NCI-H774 (cell line): ENCODE measurements at regions not wholly inside any gene's neighbourhood (a gene's known extent, or its start where the extent isn't known, plus 50 kb on each side); places are given as distances from the start of the nearest gene placed in this dataset.
"Not testable (repeated sequence)": the region's sequence is repeated elsewhere in the genome, so short reads cannot be mapped to it uniquely, and the experiment has no call there.

Source experiments
- DNase-seq: peaks from one replicate; lab custom pipeline; 2025; lab: John Stamatoyannopoulos, UW

DNA sequence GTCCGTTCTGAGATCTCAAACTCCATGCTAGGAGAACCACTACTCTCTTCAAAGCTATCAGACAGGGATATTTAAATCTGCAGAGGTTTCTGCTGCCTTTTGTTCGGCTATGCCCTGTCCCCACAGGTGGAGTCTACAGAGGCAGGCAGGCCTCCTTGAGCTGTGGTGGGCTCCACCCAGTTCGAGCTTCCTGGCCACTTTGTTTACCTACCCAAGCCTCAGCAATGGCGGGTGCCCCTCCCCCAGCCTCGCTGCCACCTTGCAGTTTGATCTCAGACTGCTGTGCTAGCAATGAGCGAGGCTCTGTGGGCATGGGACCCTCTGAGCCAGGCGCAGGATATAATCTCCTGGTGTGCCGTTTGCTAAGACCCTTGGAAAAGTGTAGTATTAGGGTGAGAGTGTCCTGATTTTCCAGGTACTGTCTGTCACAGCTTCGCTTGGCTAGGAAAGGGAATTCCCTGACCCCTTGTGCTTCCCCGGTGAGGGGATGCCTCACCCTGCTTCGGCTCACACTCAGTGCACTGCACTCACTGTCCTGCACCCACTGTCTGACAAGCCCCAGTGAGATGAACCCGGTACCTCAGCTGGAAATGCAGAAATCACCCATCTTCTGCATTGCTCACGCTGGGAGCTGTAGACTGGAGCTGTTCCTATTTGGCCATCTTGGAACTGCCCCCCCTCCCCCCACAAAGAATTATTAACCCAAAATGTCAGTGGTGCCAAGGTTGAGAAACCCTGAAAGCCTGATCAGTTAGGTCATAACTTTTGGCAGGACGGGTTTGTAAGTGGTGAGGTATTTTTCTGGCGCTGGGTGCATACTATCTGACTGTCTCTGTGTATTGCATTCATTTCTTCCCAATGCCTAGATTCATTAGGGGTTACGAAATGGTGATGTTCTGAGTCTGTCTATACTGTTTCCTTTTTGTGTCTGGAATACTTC is 181.4 kb downstream of the TEX29 start:
- not testable (repeated sequence) for DNase-seq

- DNase-seq: no peak
These were observed 182.5 kb downstream of the TEX29 start for GRCh38 chr13:111502957-111503356.

DNA sequence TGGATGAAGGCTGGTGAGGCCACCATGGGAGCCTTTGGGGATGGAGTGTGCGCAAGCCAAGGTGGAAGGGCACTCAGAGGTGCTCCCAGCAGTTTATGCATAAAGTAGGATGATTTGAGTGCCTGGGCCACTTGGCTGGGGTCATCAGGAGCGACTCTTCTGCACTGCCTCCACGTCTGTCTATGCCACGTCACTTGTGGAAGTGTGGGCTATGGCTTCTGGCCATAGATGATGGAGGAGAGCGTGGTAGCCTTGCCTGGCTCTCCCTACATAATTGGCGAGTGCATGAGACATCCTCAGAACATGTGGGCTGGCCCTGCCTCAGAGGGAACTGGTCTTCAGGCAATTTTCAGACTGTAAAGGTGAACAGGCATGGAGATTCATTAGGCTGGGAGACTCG is 182.9 kb downstream of the TEX29 start:
- DNase-seq: no peak

DNA sequence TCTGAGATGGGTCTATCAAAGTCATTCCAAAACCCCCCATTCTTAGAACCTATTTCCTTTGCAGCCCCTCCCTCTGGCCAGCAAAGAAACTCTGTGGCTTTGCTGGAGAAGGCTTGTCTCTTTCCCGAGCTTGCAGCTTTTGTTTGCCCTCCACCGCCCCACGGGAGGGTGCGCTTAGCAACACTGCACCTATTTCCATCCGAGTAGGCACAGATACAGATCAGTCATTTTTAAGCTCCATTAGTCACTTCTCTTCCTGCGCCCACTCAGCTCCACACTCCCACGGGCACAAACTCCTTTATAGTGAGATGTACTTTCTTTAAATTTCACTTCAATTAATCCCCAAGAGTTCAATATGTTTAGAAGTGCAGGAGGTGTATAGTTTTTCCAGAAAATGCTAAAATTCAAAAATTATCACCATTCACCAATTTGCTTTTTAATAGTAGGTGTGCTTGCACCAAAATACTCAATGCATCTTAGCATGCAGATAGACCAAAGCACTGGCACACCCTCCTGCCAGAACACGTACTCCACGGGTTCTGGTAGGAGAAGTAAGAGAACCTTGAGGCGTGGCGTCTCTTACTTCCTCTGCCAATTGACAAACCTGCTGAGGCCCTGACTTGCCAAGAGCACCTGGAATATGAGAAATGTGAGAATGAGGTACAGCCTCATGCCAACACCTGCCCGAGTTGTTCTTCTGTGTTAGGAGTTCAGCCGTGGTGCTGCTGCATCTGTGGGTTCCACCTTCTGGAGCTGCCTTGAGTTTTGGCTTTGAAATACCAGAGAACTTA is 183.7 kb downstream of the TEX29 start:
- no peak for DNase-seq

- no peak for DNase-seq
These were observed 184.8 kb downstream of the TEX29 start for GRCh38 chr13:111505175-111505777.

DNA sequence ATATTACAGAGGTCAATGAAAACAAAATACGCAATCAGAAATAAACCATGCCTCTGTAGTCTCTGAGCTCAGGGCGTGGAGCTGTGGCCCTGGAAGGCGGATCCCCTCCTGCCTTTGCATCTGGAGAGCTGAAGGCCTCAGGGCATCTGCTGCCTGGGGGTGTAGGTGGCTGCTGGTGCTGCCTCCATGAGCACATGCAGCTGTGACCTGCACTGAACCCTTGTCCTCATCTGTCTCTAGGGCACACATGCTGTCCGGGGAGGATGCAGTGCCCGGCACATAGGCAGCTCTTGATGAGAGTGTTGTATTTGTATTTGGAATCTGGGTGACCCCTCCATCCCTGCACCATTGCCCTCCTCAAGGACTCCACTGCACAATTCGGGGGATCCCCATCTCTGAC is 185.7 kb downstream of the TEX29 start:
- no peak for DNase-seq

DNA sequence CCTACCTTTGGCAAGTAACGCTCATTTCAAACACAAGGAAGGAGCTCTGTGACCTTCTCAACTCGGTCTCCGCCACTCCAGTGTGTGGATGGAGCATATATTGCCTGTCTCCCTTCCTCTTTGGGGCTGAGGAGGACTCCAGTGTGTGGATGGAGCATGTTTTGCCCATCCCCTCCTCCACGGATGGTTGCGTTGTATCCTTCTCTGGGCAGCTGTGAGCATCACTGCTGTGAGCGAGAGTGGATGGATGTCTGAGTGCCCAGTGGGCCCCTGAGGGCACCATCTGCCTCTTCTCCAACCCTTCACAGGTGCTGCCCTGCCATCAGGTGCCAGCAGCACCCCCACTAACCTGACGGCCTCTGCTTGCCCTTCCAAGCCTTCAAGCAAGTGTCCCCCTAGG is 186.2 kb downstream of the TEX29 start:
- DNase-seq: no peak

- no peak for DNase-seq
These were observed 187.9 kb downstream of the TEX29 start for GRCh38 chr13:111508164-111508870.

GRCh38 chr13:111508902-111509509 is 188.6 kb downstream of the TEX29 start:
- DNase-seq: peak; percentile 67

DNA sequence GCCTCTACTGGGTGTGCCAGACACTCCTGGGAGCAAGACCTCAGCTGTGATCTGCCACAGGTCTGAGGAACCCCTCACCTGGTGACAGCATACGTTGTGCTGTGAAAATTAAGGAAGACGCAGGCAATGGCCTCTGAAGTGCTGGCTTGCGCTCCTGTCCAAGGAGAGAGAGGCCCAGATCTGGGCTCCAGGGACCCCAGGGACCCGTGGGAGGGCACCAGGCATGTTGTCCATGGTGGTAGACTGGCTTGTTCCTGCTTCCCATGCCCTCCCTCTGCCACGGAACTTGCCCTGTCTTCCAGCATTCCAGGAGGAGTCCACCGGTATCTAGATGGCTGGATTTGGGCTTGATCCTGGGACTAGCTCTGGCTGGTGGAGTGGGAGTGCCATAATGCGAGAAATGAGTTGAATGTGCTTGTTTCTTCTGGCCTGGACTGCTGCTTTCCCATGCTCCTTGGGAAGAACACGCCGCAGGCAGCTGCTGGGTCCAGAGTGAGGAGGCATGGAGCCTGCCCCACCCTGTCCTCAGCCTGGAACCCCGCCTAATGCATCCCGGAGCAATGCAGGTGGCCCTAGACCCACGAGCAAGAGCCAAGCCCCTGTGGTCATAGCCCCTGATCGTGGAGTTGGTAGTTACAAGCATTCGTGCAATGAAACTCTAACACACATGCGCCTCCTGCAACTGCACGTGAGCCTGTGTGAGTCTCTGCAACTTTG is 190.2 kb downstream of the TEX29 start:
- no peak for DNase-seq

DNA sequence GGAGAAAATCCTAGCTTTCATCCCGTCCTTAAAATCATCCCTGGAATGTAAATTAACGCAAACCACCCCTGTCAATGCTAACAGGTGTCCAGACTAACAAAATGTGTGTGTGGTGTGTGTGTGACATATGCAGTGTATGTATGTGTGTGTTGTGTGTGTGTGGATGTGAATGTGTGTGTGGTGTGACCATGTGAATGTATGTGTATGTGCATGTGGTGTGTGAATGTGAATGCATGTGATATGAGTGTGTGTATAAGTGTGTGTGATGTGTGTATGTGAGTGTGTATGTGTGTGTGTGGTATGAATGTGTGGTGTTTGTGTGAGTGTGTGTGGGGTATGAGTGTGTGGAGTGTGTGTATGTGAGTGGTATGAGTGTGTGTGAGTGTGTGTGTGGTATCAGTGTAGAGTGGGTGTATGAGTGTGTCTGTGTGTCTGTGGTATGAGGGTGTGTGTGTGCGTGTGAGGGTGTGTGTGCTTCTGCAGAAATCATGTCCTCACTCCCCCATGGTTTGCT is 190.8 kb downstream of the TEX29 start:
- no peak for DNase-seq

GRCh38 chr13:111511805-111512504 is 191.5 kb downstream of the TEX29 start:
- DNase-seq: no peak

DNA sequence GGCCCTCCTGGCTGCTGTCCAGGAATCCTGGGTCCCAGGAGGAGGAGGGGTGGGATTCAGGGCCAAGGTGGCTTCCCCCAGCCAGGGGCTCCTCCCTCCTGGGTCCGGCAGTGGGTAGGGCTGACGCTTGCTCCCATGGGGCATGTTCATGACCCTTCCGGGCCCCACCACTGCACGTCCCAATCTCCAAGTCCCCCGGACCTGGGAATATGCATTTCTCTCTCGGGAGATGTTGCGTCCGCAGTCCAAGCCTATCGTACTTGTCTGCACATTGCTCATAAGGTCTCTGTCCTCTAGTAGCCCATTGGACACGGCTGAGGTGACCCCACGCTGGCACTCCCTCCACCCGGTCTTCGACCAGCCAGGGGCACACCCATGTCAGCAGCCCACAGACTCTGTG is 192.3 kb downstream of the TEX29 start:
- no peak for DNase-seq

- DNase-seq: no peak
These were observed 193.5 kb downstream of the TEX29 start for GRCh38 chr13:111513766-111514609.

DNA sequence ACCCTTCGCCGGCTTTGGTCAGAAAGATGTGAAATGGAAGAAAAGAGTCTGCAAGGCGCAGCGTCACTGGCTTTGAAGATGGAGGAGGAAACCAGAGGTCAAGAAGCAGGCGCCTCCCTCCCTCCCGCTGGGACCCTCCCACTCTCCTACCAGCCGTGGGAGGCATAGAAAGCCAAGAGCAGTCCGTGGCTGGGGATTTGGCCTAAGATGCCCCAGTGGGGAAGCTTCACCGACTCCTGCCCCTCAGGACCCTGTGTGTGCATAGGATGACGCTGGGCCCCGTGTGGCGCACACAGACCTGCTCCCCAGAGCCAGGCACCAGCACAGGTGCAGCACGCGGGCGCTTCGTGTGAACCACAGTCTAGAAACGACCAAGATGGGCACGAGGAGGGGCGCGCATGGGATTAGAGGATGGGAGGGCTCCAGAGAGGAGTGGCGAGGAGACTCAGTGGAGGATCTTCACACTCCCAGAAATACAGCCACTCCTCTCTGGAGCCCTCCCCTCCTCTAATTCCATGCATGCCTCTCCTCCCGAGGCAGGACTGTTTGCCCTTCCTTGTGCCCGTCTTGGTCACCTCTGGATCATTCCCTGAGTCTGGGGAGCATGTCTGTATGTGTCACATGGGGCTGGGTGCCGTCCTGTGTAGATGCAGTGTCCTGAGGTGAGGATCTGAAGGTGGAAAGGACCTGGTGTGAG is 194.3 kb downstream of the TEX29 start:
- no peak for DNase-seq

- DNase-seq: no peak
These were observed 194.8 kb downstream of the TEX29 start for GRCh38 chr13:111515307-111515617.

DNA sequence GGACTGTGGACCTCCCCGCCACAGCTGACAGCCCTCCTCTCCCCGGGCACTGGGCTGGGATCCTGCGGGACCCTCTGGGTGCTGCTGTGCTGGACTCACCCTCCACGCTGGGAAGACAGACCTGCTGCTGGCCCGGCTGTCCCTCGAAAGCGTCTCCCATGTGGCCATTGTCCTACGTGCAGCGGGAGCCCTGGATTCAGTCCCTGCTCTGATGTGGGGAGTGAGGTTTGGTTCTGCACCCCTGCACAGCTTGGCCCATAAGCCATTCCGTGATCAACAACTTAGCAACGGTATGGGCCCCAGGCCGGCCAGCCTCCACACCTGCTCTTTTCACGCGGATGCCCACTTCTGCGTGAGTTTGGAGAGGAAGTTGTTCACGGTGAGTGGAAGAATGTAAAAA is 195.2 kb downstream of the TEX29 start:
- no peak for DNase-seq
